ENCODE measurements at regions not wholly inside any gene's neighbourhood (a gene's known extent, or its start where the extent isn't known, plus 50 kb on each side); places are given as distances from the start of the nearest gene placed in this dataset.

- 0% methylated on average over 2 of the region's 2 CpGs for WGBS (ENCODE audit: insufficient coverage, insufficient replicate concordance, low lambda C conversion rate, missing lambda C conversion rate)
- no peaks in the 10 kb centered on the region for H3K36me3 ChIP-seq (ENCODE audit: control insufficient read depth in 2 of 2, insufficient read depth in 2 of 2, low read length in 1 of 2)
- no peak for TF ChIP-seq RFX5 (IDR thresholded peaks at IDR 0.05; ENCODE audit: low read depth, low read length)
- TF ChIP-seq TARDBP (IDR thresholded peaks at IDR 0.05; ENCODE audit: borderline replicate concordance) = no peak
- TF ChIP-seq CHD1 (IDR thresholded peaks at IDR 0.05; ENCODE audit: low read depth, low read length) = no peak
- TF ChIP-seq EZH2 (IDR thresholded peaks at IDR 0.05; ENCODE audit: borderline replicate concordance, control insufficient read depth, low read depth, low read length) = no peak
- peak; percentile 12 to 31 (median 25); a peak in 3 of 6 replicates for TF ChIP-seq CTCF (IDR thresholded peaks at IDR 0.05 in 2 of 3, conservative IDR thresholded peaks at IDR 0.05 in 1 of 3; ENCODE audit: control insufficient read depth in 2 of 3, extremely low read depth in 1 of 3, insufficient read depth in 1 of 3, low read depth in 3 of 3, low read length in 3 of 3)
- TF ChIP-seq IRF5 (IDR thresholded peaks at IDR 0.05; ENCODE audit: borderline replicate concordance) = no peak
- TF ChIP-seq IKZF2 (IDR thresholded peaks at IDR 0.05) = no peak
- TF ChIP-seq FOS (IDR thresholded peaks at IDR 0.05; ENCODE audit: borderline replicate concordance, extremely low read depth, insufficient read length) = no peak
- peak; percentile 34 for TF ChIP-seq RAD21 (IDR thresholded peaks at IDR 0.05; ENCODE audit: insufficient read depth, low read depth, low read length)
- TF ChIP-seq, protein P1, sequence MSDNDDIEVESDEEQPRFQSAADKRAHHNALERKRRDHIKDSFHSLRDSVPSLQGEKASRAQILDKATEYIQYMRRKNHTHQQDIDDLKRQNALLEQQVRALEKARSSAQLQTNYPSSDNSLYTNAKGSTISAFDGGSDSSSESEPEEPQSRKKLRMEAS (IDR thresholded peaks at IDR 0.05; ENCODE audit: low read depth, low read length) = no peak
- no peak for TF ChIP-seq REST (IDR thresholded peaks at IDR 0.05; ENCODE audit: low read depth, low read length)
- no peaks in the 10 kb centered on the region for H3K9me3 ChIP-seq (replicated peaks; ENCODE audit: control insufficient read depth, insufficient read depth, low read length)
- POLR2A ChIA-PET = no interaction called here
- no peaks in the 10 kb centered on the region for H3K27me3 ChIP-seq (replicated peaks in 1 of 2; ENCODE audit: control insufficient read depth in 2 of 2, insufficient read depth in 2 of 2, low read length in 1 of 2)
- RAD21 ChIA-PET (ENCODE audit: unreplicated experiment) = no interaction called here
- H3K27ac ChIP-seq (ENCODE audit: control insufficient read depth, insufficient read depth) = no peak overlapping the region
- no peak overlapping the region for H3K4me2 ChIP-seq (ENCODE audit: control insufficient read depth, insufficient read depth)
- H4K20me1 ChIP-seq (ENCODE audit: control insufficient read depth, insufficient read depth) = no peaks in the 10 kb centered on the region
- in situ Hi-C loops (cut with MboI) (no loop called here), intact Hi-C loops (cut with micrococcal nuclease; ENCODE audit: unreplicated experiment) (loop anchor here (5.0 to 10.0 kb wide), 2 partner anchors 320 to 528 kb away; no protein-coding TSS in a partner anchor)
- SMC1A ChIA-PET (ENCODE audit: uncharacterized antibody, unreplicated experiment) = interaction anchor here (1.3 kb wide), 1 partner anchor 526 kb away, joined by 5 read pairs; no protein-coding TSS in a partner anchor
- FAIRE-seq (no peak), DNase-seq (ENCODE audit: low read depth, low spot score) (no peak), ATAC-seq (peak; percentile 73)
- no peaks in the 10 kb centered on the region for H3K79me2 ChIP-seq (ENCODE audit: control insufficient read depth, insufficient read depth, low read length)
- CTCF ChIA-PET = interaction anchor here (0.7 to 1.6 kb wide), 5 partner anchors 18 to 529 kb away, joined by 3 to 5 read pairs (median 3); no protein-coding TSS in a partner anchor
- H3K9ac ChIP-seq (ENCODE audit: control insufficient read depth, insufficient read depth, low read length) = no peak overlapping the region
- BruUV-seq (replicated peaks) = no TSS peak
- H3K4me1 ChIP-seq (ENCODE audit: control insufficient read depth, insufficient read depth, low read length) = no peaks in the 10 kb centered on the region
- H3K4me3 ChIP-seq = no peak overlapping the region
- no peak overlapping the region for H2AFZ ChIP-seq (ENCODE audit: control insufficient read depth, low read depth, low read length)
Observed at GRCh38 chr2:80852808-80853139, 548.2 kb upstream of the LRRTM1 start.
